HEK293 (cell line): ENCODE measurements at regions not wholly inside any gene's neighbourhood (a gene's known extent, or its start where the extent isn't known, plus 50 kb on each side); places are given as distances from the start of the nearest gene placed in this dataset.

Experiments
- ATF2 ChIP-seq: fragments of 450-650 bp; formaldehyde crosslinking; IDR thresholded peaks from 2 replicates; pipeline ENCODE4 v1.5.1; 2016; ENCODE audit warnings: missing biosample characterization, missing genetic modification characterization, low read depth
- CTCF ChIP-seq: fragments of 450-650 bp; formaldehyde crosslinking; IDR thresholded peaks from 2 replicates; pipeline ENCODE4 v1.5.1; 2016; ENCODE audit warnings: missing biosample characterization, missing genetic modification characterization
- PATZ1 ChIP-seq: fragments of 450-650 bp; formaldehyde crosslinking; IDR thresholded peaks from 2 replicates; pipeline ENCODE4 v1.5.1; 2016; ENCODE audit warnings: missing biosample characterization, missing genetic modification characterization
- PRDM6 ChIP-seq: fragments of 450-650 bp; formaldehyde crosslinking; IDR thresholded peaks from 2 replicates; pipeline ENCODE4 v1.5.1; 2017; ENCODE audit warnings: missing biosample characterization, missing genetic modification characterization
- ZBTB1 ChIP-seq: fragments of 450-650 bp; formaldehyde crosslinking; IDR thresholded peaks from 2 replicates; pipeline ENCODE4 v1.5.1; 2016; ENCODE audit warnings: missing biosample characterization, missing genetic modification characterization
- ZBTB17 ChIP-seq: fragments of 450-650 bp; formaldehyde crosslinking; IDR thresholded peaks from 2 replicates; pipeline ENCODE4 v1.5.1; 2016; ENCODE audit warnings: missing biosample characterization, missing genetic modification characterization
- ZBTB7A ChIP-seq: fragments of 450-650 bp; formaldehyde crosslinking; IDR thresholded peaks from 2 replicates; pipeline ENCODE4 v1.5.1; 2016; ENCODE audit warnings: low read depth, missing biosample characterization, missing genetic modification characterization
- ZNF18 ChIP-seq: fragments of 450-650 bp; formaldehyde crosslinking; IDR thresholded peaks from 2 replicates; pipeline ENCODE4 v1.5.1; 2016; ENCODE audit warnings: missing biosample characterization, missing genetic modification characterization
- ZNF302 ChIP-seq: fragments of 450-650 bp; formaldehyde crosslinking; IDR thresholded peaks from 2 replicates; pipeline ENCODE4 v1.5.1; 2016; ENCODE audit warnings: missing biosample characterization, missing genetic modification characterization, low read depth
- ZNF324 ChIP-seq: fragments of 450-650 bp; formaldehyde crosslinking; IDR thresholded peaks from 2 replicates; pipeline ENCODE4 v1.5.1; 2016; ENCODE audit warnings: missing biosample characterization, missing genetic modification characterization
- ZNF449 ChIP-seq: fragments of 450-650 bp; formaldehyde crosslinking; IDR thresholded peaks from 2 replicates; pipeline ENCODE4 v1.5.1; 2017; ENCODE audit warnings: missing biosample characterization, mild to moderate bottlenecking, missing genetic modification characterization, moderate library complexity
- ZNF513 ChIP-seq: fragments of 450-650 bp; IDR thresholded peaks from 2 replicates; pipeline ENCODE4 v1.5.1; 2018; ENCODE audit warnings: missing biosample characterization, missing genetic modification characterization
- ZNF548 ChIP-seq: fragments of 450-650 bp; formaldehyde crosslinking; IDR thresholded peaks from 2 replicates; pipeline ENCODE4 v1.5.1; 2016; ENCODE audit warnings: missing biosample characterization, missing genetic modification characterization
- ZNF830 ChIP-seq: fragments of 450-650 bp; IDR thresholded peaks from 2 replicates; pipeline ENCODE4 v1.5.0; 2018; ENCODE audit warnings: missing biosample characterization, missing genetic modification characterization, low read depth, mild to moderate bottlenecking, moderate library complexity

GRCh38 chr6:156487877-156488276 lies 289.3 kb upstream of the ARID1B start:
- TF ChIP-seq ZNF324 (no peak), CTCF (tag by site-specific recombination) (no peak), PATZ1 (no peak), ZNF449 (no peak), ZNF513 (tag by site-specific recombination) (no peak), PRDM6 (tag by site-specific recombination) (no peak), ZNF18 (tag by site-specific recombination) (no peak), ZBTB7A (tag by site-specific recombination) (no peak), ZNF548 (tag by site-specific recombination) (no peak), ZBTB17 (tag by site-specific recombination) (no peak), ZBTB1 (tag by site-specific recombination) (no peak), ATF2 (no peak), ZNF302 (tag by site-specific recombination) (no peak), ZNF830 (tag by site-specific recombination) (no peak)
